HuH-7 (cell line): ENCODE measurements at regions not wholly inside any gene's neighbourhood (a gene's known extent, or its start where the extent isn't known, plus 50 kb on each side); places are given as distances from the start of the nearest gene placed in this dataset.

Experiments
- DNase-seq: peaks from one replicate; pipeline ENCODE4 v3.0.0; 2011; ENCODE audit warnings: low spot score

DNA sequence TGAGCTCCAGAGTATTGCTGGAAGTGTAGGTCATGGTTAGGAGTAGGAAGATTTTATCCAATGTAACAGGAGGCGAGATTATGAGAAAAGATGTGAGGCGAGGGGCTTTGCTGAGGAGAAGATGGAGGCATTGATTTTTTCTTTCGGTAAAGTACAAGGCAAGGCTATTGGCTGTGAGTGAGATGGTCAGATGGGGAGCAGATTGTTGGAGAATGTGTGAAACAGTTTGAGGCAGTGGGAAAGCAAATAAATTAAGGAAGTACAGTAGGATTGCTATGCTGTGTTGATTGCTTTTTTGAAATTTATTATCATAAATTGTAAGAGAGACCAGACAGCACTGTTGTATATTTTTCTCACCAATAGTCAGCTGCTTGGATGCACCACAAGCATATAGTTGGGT, 173.3 kb downstream of the KCNE4 start:
- no peak for DNase-seq

DNA sequence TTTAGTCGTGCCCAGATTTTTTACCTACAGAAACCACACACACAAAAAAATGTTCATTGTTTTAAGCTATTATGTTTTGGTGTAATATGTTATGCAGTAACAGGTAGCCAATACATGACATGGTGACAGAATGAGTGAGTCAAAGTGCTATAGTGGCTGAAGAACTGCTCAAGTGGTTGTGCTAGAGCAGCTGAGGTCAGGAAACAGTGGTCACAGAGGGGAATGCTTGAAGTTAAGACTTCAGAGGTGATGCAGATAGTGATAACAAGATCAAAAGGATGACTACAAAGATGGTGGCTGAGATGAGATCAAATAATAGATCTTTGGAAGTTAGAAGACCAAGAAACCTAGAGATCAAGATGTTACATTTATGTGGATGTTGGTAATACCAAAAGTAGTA, 174.3 kb downstream of the KCNE4 start:
- no peak for DNase-seq

DNA sequence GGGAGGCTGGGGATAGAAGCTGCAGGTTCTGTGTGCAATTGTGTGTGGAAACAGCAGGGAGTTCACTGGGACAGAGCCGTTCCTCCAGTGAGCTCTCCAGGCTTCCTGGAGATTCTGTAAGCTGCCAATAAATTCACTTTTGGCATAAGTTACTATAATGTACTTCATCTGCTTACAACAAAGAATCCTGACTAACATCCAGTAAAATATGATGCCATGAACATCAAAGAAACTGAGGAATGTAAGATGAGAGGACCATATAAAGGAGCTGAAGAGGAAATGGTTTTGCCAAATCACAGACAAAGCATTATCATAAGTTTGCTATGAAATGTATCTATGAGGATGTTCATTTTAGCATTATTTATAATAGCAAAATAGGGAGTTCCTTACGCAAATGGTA, 175.3 kb downstream of the KCNE4 start:
- DNase-seq, result no peak

DNA sequence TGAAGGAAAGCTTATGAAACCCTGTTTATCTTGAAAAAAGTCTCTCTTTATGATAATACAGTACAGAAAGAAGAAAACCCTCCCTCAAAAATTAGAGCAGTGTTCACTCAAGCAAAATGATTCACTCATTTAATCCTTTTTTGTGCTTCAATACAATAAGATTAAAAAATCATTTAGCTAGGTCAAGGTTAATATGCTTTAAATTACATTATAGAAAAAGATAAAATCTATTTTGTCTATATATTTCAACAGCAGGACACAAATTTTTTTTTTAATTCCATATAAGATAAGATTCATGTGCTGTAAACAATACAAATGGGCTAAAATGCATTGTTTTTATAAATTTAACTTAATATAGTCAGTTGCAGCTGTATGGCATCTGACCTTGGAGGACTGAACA, 176.9 kb downstream of the KCNE4 start:
- DNase-seq, result no peak

DNA sequence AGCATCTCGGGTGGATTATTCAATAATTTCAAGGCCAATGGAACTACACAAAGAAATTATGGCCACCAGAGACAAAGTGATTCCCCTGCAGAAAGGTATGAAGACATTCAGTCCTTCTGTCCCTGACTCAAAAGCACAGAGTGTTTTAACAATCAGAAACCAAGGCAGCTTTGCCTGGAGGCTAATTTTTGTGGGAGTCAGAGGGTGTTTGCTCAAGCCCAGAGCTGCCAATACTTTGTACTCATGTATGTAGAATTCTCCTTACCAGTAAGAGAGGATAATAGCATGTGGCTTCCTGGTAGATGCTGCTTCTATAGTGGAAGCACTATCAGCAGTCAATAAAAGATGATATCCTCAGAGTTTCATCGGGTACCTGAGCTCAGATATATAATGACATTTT, 178.4 kb downstream of the KCNE4 start:
- DNase-seq, result no peak

DNA sequence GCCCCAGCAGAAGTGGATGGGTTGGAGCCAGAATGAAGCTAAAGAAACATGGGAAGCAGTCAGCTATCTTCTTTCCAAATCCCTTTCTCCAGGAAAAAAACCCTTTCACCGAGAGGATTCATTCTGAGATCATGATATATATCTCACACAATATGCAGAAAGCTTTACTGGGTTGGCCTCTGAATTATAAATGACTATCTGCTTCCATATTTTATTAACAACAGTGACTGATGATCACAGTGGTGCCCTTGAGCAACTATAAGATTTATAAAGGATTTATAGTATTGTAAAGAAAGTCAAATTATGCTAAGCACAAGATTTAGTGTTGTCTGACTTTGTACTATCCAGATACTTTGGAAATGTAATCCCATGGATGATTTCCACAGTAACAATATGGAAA, 180.3 kb downstream of the KCNE4 start:
- no peak for DNase-seq

DNA sequence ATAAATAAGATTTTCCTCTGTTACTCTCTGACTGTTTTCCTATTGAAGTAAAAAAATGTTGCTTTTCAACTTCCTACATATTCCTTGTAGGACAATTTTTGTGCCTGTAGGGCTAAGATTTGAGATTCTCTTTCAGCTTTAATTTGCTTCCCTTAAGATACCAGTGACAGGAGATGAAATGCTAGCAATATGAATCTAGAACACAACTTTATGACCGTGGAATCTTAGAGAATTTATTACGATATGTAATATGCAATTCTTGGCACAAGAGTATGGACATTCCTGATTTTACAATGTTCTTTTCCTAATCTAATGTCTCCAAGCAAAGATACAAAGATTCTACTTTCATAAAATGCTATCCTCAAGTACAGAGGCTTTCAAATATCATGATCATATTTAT, 180.9 kb downstream of the KCNE4 start:
- DNase-seq, result no peak

DNA sequence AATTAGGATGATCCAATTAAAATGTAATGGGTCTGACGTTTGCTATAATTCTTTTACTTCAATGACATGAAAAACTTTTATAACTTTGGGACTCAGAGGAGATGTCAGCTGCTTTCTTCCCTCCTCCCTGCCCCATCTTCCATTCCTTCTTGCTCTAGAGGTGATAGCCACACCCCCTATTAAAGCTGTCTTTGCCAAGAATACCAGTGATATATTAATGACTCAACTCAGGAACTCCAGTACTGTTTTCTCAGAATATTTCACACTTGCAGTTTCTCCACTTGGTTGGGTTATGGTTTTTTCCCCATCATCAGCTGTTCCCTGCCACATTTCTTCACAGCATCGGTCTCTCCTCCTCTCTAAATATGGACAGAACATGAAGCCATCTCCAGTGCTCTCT, 184.0 kb downstream of the KCNE4 start:
- DNase-seq, result no peak

DNA sequence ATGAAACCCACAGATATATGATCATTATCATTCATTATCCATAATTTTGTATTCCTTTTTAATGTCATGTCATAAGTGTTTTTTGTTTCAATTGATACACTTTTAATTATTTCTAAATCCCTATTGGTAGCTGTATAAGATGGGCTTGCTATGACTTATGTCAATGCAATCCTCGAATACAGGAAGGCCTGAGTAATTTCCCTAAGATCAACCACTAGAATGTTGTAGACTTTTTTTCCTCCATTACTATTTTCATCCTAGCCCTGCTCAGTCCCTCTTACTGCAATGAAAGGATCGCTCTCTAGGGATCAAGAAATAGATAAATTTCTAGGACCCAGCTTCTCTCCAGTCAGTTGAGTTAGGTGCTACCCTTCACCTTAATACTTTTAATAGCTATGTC, 186.3 kb downstream of the KCNE4 start:
- DNase-seq, result no peak

DNA sequence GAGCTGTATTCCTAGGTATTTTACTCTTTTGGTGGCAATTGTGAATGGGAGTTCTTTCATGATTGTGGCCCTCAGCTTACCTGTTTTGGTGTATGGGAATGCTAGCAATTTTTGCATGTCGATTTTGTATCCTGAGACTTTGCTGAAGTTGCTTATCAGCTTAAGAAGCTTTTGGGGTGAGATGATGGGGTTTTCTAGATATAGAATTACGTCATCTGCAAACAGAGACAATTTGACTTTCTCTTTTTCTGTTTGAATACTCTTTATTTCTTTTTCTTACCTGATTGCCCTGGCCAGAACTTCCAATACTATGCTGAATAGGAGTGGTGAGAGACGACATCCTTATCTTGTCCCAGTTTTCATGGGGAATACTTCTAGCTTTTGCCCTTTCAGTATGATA, 191.2 kb downstream of the KCNE4 start:
- DNase-seq, result no peak

DNA sequence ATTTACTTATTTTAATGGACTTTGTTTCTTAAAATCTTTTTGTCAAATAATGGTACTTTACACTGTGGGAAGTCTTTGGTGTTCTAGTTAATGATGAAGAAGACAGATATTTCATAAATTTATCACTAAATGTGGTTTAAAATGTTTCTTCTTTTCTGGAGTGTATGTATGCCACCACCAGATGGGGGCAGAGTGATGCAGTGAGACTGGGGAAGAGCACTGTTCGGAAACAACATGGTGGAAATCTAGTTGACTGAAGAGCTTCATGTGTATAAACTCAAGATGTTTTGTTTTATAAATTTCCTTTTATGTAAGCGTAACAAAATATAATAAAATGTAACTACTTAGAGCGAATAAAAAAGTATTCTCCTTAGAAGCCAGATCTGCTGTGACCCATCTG, 195.1 kb downstream of the KCNE4 start:
- peak; percentile 5 for DNase-seq

DNA sequence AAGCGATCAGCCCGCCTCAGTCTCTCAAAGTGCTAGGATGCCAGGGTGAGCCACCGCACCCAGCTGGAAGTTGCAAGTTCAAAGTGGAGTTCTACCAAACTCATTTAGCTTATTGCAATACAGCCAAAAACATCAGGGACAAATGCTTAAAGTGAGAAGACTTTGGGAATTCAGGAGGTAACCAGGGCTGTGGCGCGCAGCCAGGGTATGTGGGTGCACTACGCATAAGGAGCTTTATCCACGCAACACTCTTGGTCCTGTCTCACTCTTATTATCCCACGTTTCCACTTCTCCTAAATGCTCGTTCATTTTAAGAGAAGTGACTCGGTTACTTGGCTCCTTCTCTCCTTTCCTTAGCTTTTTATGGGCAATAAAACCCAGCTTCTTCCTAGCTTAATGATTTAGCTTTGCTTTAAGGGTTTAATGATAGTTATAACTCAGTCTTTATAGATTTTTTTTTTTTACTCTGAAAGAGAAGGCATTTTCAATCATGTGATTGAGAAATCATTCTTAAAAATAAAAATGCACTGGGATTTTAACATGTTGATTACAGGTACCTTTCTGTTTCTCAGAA, 199.8 kb downstream of the KCNE4 start:
- DNase-seq, result no peak

DNA sequence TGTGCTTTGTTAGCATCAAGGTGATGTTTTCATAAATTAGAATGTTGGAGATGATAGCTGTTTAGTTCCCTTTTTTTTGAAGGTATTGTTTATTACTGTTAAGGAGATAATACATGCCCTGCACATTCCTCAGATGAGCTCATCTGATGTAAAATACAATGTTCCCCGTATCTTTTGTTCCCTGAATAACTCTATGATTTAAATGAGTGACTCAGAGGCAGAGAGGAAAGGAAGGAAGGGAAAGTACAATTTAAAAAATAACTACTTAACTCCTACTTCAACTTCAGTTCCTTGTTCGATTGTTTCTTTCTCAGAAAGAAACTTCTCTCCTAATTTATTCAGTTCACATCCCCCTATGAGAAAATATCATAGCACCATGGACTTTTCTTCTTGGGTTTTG, 208.7 kb downstream of the KCNE4 start:
- DNase-seq, result no peak

DNA sequence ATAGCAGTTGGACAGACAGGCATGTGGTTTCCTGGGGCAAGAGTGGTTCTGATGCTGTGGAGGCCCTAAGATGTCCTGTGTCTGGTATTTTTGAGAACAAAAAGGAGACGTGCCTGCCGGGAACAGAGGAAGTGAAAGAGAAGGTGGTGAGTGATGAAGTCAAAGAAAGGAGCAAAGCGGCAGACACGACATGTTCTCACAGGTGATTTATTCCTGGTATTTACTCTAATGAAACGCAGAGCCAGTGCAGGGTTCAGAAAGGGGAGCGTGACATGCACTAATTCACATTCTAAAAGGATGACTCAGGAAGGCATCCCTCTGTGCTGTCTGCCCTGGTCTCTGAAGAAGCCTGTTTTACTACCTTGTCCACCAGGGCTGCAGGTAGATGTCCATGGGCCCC, 211.0 kb downstream of the KCNE4 start:
- DNase-seq, result no peak

DNA sequence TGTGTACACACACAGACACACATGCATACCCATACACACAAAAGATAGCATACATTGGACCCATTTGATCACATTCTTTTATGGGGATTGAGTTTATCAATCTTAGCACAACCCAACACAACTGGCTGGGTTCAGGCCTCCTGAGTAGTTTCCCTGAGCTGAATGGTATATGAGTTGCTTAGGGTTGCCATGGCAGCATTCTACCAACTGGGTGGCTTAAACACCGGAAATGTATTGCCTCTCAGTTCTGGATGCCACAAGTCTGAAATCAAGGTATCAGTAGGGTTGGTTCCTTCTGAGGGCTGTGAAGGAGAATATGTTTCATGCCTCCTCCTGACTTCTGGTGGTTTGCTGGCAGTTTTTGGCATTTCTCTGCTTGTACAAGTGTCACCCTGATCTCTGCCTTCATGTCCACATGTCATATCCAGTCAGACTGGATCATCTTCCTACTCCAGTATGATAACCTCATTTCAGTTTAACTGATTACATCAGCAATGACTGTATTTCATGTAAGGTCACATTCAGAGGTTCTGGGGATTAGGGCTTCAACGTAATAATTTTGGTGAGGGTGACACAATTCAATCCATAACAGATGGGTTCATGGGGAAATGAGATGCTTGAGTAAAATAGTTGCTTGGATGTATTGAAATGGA, 212.7 kb downstream of the KCNE4 start:
- DNase-seq, result no peak

DNA sequence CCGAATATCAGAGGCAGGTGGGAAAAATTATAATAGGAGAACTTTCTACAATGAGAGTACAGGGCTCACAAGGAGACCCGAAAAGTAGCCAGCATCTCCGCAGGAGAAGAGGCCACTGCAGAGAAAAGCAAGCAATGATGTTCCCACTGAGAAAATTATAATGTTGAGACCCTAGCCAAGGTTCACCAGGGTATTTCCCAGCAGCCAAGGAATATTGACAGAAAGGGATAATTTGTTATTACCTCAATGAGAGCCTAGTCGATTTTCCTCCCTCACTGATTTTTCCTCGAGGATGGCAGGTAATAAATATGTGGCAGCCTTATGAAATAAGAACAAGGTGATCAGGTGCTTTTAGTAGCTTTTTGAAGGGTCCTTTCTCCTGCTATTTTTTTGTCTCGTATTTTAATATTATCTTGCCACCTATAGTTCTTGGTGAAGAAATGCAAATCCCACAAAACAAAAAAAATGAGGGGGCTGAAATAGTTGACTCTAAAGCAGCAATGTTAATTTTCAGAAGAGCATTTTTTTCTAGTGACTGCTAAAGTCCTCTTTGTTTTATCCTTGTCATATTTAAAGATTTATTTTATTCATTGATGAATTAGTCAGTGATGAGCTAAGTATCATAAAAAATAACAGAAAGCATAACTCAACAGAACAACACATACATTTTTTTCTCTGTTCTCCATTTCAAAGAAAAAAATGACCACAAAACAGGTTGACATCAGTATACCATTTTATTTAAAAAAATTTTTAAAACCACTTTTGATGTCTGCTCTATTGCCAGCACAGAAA, 215.4 kb downstream of the KCNE4 start:
- DNase-seq, result no peak

DNA sequence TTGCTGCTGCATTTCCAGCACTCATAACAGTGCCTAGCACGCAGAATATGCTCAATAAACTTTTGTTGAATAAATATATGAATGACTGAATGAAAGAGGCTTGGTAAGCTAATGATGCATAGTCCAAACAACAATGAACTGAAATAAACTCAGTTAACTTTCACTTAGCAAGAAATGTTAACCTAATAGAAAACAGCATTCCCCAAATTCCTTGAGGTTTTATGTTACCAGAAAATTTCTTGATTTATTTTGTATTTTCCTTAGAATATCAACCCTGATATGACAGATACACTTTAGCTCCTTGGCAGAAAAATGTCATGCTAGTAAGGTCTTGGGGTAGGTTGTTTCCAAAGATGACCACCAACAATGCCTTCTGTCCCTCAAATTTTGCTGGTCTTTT, 217.4 kb downstream of the KCNE4 start:
- no peak for DNase-seq

DNA sequence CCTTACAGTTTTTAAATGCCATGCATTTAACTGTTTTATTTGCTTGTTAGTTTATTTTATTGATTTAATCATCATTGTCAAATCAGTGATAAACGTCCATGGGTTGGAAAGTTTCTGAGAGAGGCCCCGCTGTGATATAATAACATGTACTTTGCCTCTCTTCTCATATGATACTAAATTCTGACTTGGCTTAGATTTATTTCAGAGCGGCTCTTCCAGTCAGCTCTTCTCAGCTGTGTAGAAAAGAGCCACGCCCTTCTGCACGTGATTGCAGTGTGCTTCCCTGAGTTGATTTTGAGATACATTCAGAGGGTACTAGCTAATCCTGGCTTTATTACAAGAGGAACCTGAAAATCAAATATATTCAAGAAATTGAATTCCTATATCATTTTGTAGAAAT, 218.6 kb downstream of the KCNE4 start:
- no peak for DNase-seq

DNA sequence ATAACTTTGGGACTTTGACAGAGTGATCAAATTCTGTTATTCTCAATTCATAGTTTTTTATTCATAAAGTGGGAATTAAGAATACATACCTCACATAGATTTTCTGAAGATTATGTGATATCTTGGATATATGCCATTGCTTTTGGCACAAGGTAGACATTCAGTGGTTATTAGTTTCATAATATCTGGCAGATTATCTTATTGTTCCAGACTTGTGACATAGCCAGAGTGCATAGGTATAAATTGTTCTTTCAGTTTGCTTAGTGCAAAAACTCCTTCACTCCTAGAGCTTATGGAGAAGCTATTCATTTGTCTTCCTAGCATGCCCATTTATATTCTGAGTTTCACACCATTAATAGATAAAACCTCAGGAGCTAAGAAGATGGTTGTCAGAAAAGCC, 222.0 kb downstream of the KCNE4 start:
- no peak for DNase-seq

DNA sequence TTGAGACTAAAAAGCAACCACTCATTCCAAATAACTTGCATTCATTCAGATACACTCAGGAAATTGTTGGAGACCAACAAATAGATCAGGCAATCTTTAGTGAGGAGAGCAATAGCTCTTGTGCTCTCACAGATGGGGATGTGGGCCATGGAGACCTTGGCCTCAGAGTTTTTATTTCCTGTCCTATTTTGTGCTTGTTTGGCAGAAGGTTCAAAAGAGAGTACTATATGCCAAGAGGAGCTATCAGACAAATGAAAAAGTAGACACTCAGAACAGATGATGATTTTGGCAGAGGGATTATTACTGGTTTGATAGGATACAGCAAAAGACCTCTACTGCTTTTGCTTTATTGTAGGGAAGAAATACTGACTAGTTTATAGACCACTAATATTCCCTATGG, 230.2 kb downstream of the KCNE4 start:
- DNase-seq, result no peak

DNA sequence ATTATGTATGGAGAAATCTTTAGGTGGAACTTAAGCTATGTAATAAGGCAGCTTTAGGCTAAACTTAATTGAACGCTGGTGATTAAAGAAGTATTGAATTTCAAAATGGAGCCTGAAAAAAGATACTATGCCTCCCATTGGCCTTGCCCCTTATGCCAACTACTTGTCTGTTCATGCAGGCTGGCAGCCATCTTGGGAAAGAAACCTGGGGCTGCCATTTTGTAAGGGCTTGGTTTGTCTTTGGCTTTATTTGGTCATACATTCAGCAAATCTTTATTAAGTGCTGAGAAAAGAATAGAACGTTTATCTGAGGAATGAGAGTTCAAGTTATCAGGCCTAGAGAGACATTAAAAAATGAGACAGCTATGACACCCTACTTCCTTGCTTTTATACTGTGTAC, 231.3 kb downstream of the KCNE4 start:
- no peak for DNase-seq

DNA sequence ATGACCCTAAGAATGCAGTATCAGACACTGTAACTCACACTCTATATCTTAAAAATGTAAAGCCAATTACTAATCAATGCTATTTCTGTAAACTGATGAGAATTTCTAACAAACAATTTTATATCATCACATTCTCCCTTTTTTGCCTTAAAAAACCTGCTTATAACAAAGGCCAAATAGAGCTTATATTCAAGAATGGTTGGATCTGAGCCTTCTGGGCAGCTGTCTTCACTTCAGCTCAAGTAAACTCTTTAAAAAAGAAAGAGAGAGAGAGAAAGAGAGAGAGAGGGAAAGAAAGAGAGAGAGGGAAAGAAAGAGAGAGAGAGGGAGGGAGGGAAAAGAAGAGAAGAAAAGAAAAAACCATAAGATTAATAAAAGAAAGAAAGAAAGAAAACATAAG, 231.8 kb downstream of the KCNE4 start:
- DNase-seq, result no peak

DNA sequence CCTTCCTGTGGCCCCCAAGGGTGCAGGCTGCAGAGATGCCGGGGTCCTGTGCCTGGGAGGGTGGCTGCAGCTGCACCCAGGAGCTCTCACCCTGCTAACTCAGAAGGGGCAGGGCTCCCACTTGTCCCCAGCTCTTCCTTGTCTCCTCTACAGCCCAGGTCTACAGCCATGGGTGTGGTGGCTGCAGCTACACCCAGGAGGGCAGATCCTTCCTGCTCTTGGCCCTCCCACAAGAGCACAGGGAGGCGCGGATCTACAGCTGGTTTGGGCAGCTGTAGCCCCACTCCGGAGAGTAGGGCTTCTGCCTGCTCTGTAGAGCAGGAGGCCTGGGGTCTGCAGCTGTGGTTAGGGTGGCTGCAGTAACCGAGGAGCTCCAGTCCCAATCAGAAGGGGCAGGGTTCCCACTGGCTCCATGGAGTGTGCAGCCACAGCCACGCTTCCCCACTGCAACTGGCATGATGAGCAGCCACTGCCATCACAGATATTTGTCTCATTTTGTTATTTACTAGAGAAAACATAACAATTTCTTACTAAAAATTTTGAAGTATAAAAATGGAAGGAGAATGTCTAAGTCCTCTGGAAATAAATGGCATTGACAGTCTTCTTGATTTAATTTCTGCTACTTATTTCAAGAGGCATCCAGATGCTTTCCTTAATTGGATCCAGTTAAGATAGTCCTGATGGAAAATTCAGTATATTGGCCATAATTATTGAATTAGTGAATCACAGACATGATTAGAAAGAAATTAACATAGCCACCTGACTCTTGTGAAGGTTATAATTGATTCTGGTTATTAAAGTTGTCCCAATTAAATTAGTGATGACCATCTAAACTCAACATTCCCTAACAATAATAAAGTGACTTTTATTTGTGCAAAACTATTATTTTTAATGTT, 233.6 kb downstream of the KCNE4 start:
- DNase-seq, result no peak
